ENCODE measurements at regions not wholly inside any gene's neighbourhood (a gene's known extent, or its start where the extent isn't known, plus 50 kb on each side); places are given as distances from the start of the nearest gene placed in this dataset.

GRCh38 chr10:42962902-42963231 is 114.0 kb upstream of the RET start:
- no peaks in the 10 kb centered on the region for H3K9me3 Mint-ChIP-seq
- TF ChIP-seq CTCF (IDR thresholded peaks at IDR 0.05): no peak
- peaks cover 21% of the 10 kb centered on the region for H3K27me3 Mint-ChIP-seq (ENCODE audit: insufficient read depth)
- no peaks in the 10 kb centered on the region for H3K36me3 Mint-ChIP-seq (ENCODE audit: low read depth)
- no peak overlapping the region for H3K4me3 Mint-ChIP-seq
- DNase-seq: no peak
- H3K4me1 Mint-ChIP-seq (ENCODE audit: low read depth): peaks cover 11% of the 10 kb centered on the region
- H3K27ac Mint-ChIP-seq: no peak overlapping the region

- Mint-ChIP-seq H3K4me1 (ENCODE audit: low read depth) (peaks cover 11% of the 10 kb centered on the region), H3K27me3 (ENCODE audit: insufficient read depth) (peaks cover 17% of the 10 kb centered on the region), H3K4me3 (no peak overlapping the region), H3K36me3 (ENCODE audit: low read depth) (no peaks in the 10 kb centered on the region), H3K9me3 (no peaks in the 10 kb centered on the region), H3K27ac (no peak overlapping the region)
- no peak for TF ChIP-seq CTCF (IDR thresholded peaks at IDR 0.05)
- no peak for DNase-seq
Measured at GRCh38 chr10:42963312-42963711, 113.6 kb upstream of the RET start.

- Mint-ChIP-seq H3K27ac (no peak overlapping the region), H3K9me3 (no peaks in the 10 kb centered on the region), H3K27me3 (ENCODE audit: insufficient read depth) (peaks cover 24% of the 10 kb centered on the region), H3K4me3 (no peak overlapping the region), H3K36me3 (ENCODE audit: low read depth) (no peaks in the 10 kb centered on the region), H3K4me1 (ENCODE audit: low read depth) (no peaks in the 10 kb centered on the region)
- TF ChIP-seq CTCF (IDR thresholded peaks at IDR 0.05): no peak
- no peak for DNase-seq
Measured at GRCh38 chr10:42969147-42969546, 107.7 kb upstream of the RET start.

GRCh38 chr10:42969909-42970308 is 107.0 kb upstream of the RET start:
- Mint-ChIP-seq H3K9me3 (no peaks in the 10 kb centered on the region), H3K4me1 (ENCODE audit: low read depth) (no peaks in the 10 kb centered on the region), H3K27me3 (ENCODE audit: insufficient read depth) (peaks cover 17% of the 10 kb centered on the region), H3K27ac (no peak overlapping the region), H3K36me3 (ENCODE audit: low read depth) (no peaks in the 10 kb centered on the region), H3K4me3 (no peak overlapping the region)
- no peak for TF ChIP-seq CTCF (IDR thresholded peaks at IDR 0.05)
- DNase-seq: no peak

GRCh38 chr10:42970451-42971250 is 106.2 kb upstream of the RET start:
- Mint-ChIP-seq H3K27me3 (ENCODE audit: insufficient read depth) (peaks cover 18% of the 10 kb centered on the region), H3K9me3 (no peaks in the 10 kb centered on the region), H3K4me1 (ENCODE audit: low read depth) (no peaks in the 10 kb centered on the region), H3K27ac (no peak overlapping the region), H3K4me3 (no peak overlapping the region), H3K36me3 (ENCODE audit: low read depth) (no peaks in the 10 kb centered on the region)
- no peak for TF ChIP-seq CTCF (IDR thresholded peaks at IDR 0.05)
- no peak for DNase-seq

- Mint-ChIP-seq H3K4me1 (ENCODE audit: low read depth) (no peaks in the 10 kb centered on the region), H3K27me3 (ENCODE audit: insufficient read depth) (peaks cover 18% of the 10 kb centered on the region), H3K9me3 (no peaks in the 10 kb centered on the region), H3K4me3 (no peak overlapping the region), H3K36me3 (ENCODE audit: low read depth) (no peaks in the 10 kb centered on the region), H3K27ac (no peak overlapping the region)
- DNase-seq: no peak
- TF ChIP-seq CTCF (IDR thresholded peaks at IDR 0.05): no peak
Measured at GRCh38 chr10:42971251-42971599, 105.6 kb upstream of the RET start.
